Esophagus muscularis mucosa (tissue), 4 donors: ENCODE measurements at regions not wholly inside any gene's neighbourhood (a gene's known extent, or its start where the extent isn't known, plus 50 kb on each side); places are given as distances from the start of the nearest gene placed in this dataset.

Experiments used
- DNase-seq: peaks from one replicate; pipeline ENCODE4 v3.0.0-alpha.2; 2017; ENCODE audit errors: extremely low spot score
- H3K27ac ChIP-seq, 4 donors: fragments of 200-600 bp; sonication (generic); replicated peaks in 1 of 4; 1 replicate in 3 of 4; 2 replicates in 1 of 4; pipeline ENCODE4 v1.5.1; 2016 to 2019; ENCODE audit warnings: mild to moderate bottlenecking in 1 of 4
- H3K27me3 ChIP-seq, 4 donors: fragments of 200-600 bp; sonication (generic); one replicate each; pipeline versions ENCODE4 v1.5.1 to v1.6.0; 2016 to 2019
- H3K36me3 ChIP-seq, 4 donors: fragments of 200-600 bp; sonication (generic); one replicate each; pipeline ENCODE4 v1.5.1; 2016 to 2019
- H3K4me1 ChIP-seq, 4 donors: fragments of 200-600 bp; sonication (generic); one replicate each; pipeline ENCODE4 v1.5.1; 2016 to 2019
- H3K4me3 ChIP-seq, 4 donors: fragments of 200-600 bp; sonication (generic); 1 replicate in 2 of 4; 2 replicates in 2 of 4; pipeline ENCODE4 v1.5.1; 2016 to 2019; ENCODE audit warnings: mild to moderate bottlenecking in 4 of 4, moderate library complexity in 1 of 4
- H3K9me3 ChIP-seq, 4 donors: fragments of 200-600 bp; sonication (generic); 1 replicate in 3 of 4; 2 replicates in 1 of 4; pipeline ENCODE4 v1.5.1; 2016 to 2019
- CTCF ChIP-seq, 3 experiments: fragments of 200-600 bp in 2 of 3; fragments of 450-650 bp in 1 of 3; sonication (generic) in 2 of 3; IDR thresholded peaks; one replicate each; pipeline ENCODE4 v1.5.1; 2017 to 2019; ENCODE audit warnings: antibody characterized with exemption in 3 of 3, mild to moderate bottlenecking in 2 of 3, moderate library complexity in 1 of 3
- EP300 ChIP-seq: sonication (generic); formaldehyde crosslinking; IDR thresholded peaks from one replicate; pipeline ENCODE4 v1.6.1; 2017; ENCODE audit warnings: antibody characterized with exemption
- POLR2A ChIP-seq: fragments of 450-650 bp; IDR thresholded peaks from one replicate; pipeline ENCODE4 v1.6.1; 2017; ENCODE audit warnings: antibody characterized with exemption, moderate library complexity, mild to moderate bottlenecking, low read depth
- POLR2AphosphoS5 ChIP-seq, 2 donors: sonication (generic); formaldehyde crosslinking; IDR thresholded peaks; one replicate each; pipeline ENCODE4 v1.6.1; 2017; ENCODE audit warnings: antibody characterized with exemption in 2 of 2
- WGBS: methylation state at CpG from one replicate; pipeline ENCODE4 v1.1.5; 2018; 5-methylcytosine and 5-hydroxymethylcytosine counted together
- intact Hi-C: fragments of 100-400 bp; cut with DNase I; formaldehyde crosslinking; loops from one replicate; pipeline ENCODE4 v1.15.1; 2023

- WGBS: 86% methylated on average over 2 of the region's 2 CpGs
- H3K27me3 ChIP-seq: no peaks in the 10 kb centered on the region
- no peaks in the 10 kb centered on the region for H3K36me3 ChIP-seq
- H3K9me3 ChIP-seq: no peaks in the 10 kb centered on the region
- intact Hi-C loops: no loop called here
- H3K27ac ChIP-seq: no peak overlapping the region
- H3K4me1 ChIP-seq: no peaks in the 10 kb centered on the region
- no peak overlapping the region for H3K4me3 ChIP-seq
- no peak for DNase-seq
- no peak for TF ChIP-seq CTCF (IDR thresholded peaks at IDR 0.05)
- TF ChIP-seq POLR2A: no peak
- TF ChIP-seq EP300: no peak
- no peak for TF ChIP-seq POLR2AphosphoS5 (IDR thresholded peaks at IDR 0.05)
Observed at GRCh38 chr3:159233734-159234133, 431.9 kb downstream of the MFSD1 start.

GRCh38 chr3:159234306-159234705 is 432.5 kb downstream of the MFSD1 start:
- intact Hi-C loops: no loop called here
- H3K9me3 ChIP-seq: no peaks in the 10 kb centered on the region
- no peak overlapping the region for H3K27ac ChIP-seq
- WGBS: 41% methylated on average over 3 of the region's 3 CpGs
- H3K27me3 ChIP-seq: no peaks in the 10 kb centered on the region
- TF ChIP-seq POLR2A (no peak), EP300 (no peak), CTCF (IDR thresholded peaks at IDR 0.05) (no peak), POLR2AphosphoS5 (IDR thresholded peaks at IDR 0.05) (no peak)
- no peak overlapping the region for H3K4me3 ChIP-seq
- DNase-seq: no peak
- no peaks in the 10 kb centered on the region for H3K4me1 ChIP-seq
- no peaks in the 10 kb centered on the region for H3K36me3 ChIP-seq

DNA sequence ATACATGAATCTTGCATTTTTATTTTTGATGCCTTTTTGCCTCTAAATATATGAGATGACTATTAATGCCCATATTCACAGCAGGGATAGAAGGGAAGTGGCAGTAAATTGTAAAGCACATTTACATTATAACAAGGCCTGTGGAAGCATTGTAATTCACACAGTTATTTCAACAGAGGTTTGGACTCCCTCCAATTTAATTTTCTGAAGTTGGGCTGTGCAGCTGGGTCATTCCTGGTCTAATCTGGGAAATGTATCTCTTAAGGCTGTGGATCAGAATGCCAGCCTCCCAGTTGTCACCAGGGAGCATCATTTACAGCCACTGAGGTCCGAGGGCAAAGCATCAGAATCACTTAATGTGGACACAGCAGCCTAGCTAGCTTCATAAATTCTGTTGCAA is 434.5 kb downstream of the MFSD1 start:
- DNase-seq: no peak
- intact Hi-C loops: no loop called here
- no peaks in the 10 kb centered on the region for H3K27me3 ChIP-seq
- no peaks in the 10 kb centered on the region for H3K36me3 ChIP-seq
- H3K9me3 ChIP-seq: no peaks in the 10 kb centered on the region
- H3K4me1 ChIP-seq: no peaks in the 10 kb centered on the region
- no peak for TF ChIP-seq POLR2AphosphoS5 (IDR thresholded peaks at IDR 0.05)
- no peak for TF ChIP-seq EP300
- no peak for TF ChIP-seq POLR2A
- TF ChIP-seq CTCF (IDR thresholded peaks at IDR 0.05): no peak
- H3K4me3 ChIP-seq: no peak overlapping the region
- WGBS: 86% methylated on average over 1 of the region's 1 CpG
- H3K27ac ChIP-seq: no peak overlapping the region

GRCh38 chr3:159237226-159237625 is 435.4 kb downstream of the MFSD1 start:
- no peak for TF ChIP-seq POLR2AphosphoS5 (IDR thresholded peaks at IDR 0.05)
- TF ChIP-seq POLR2A: no peak
- TF ChIP-seq CTCF (IDR thresholded peaks at IDR 0.05): no peak
- no peak for TF ChIP-seq EP300
- Histone ChIP-seq H3K27ac (no peak overlapping the region), H3K9me3 (no peaks in the 10 kb centered on the region), H3K4me3 (no peak overlapping the region), H3K27me3 (no peaks in the 10 kb centered on the region), H3K36me3 (no peaks in the 10 kb centered on the region), H3K4me1 (no peaks in the 10 kb centered on the region)
- intact Hi-C loops: no loop called here
- WGBS: 82% methylated on average over 3 of the region's 3 CpGs
- no peak for DNase-seq

- no peaks in the 10 kb centered on the region for H3K36me3 ChIP-seq
- no peak overlapping the region for H3K4me3 ChIP-seq
- DNase-seq: no peak
- WGBS: 77% methylated on average over 2 of the region's 2 CpGs
- H3K9me3 ChIP-seq: no peaks in the 10 kb centered on the region
- intact Hi-C loops: no loop called here
- no peak for TF ChIP-seq POLR2AphosphoS5 (IDR thresholded peaks at IDR 0.05)
- no peak for TF ChIP-seq CTCF (IDR thresholded peaks at IDR 0.05)
- no peak for TF ChIP-seq EP300
- no peak for TF ChIP-seq POLR2A
- H3K27me3 ChIP-seq: no peaks in the 10 kb centered on the region
- H3K27ac ChIP-seq: no peak overlapping the region
- no peaks in the 10 kb centered on the region for H3K4me1 ChIP-seq
Observed at GRCh38 chr3:159238646-159239045, 436.8 kb downstream of the MFSD1 start.
